Chondrocyte (in vitro differentiated cells): ENCODE measurements at regions not wholly inside any gene's neighbourhood (a gene's known extent, or its start where the extent isn't known, plus 50 kb on each side); places are given as distances from the start of the nearest gene placed in this dataset.

ENCODE experiments used
- DNase-seq: peaks from one replicate; pipeline ENCODE4 v3.0.0; 2021; ENCODE audit warnings: mixed read lengths, low spot score
- H3K27ac Mint-ChIP-seq: one replicate; pipeline ENCODE4 v1.8.0; 2021; ENCODE audit warnings: mild to moderate bottlenecking, moderate library complexity, mixed read lengths; ENCODE audit not compliant: unreplicated experiment
- H3K27me3 Mint-ChIP-seq: 2 replicates; pipeline ENCODE4 v1.8.0; 2021; ENCODE audit warnings: low read depth, mixed read lengths
- H3K36me3 Mint-ChIP-seq: 2 replicates; pipeline ENCODE4 v1.8.0; 2021; ENCODE audit warnings: low read depth, mixed read lengths
- H3K4me1 Mint-ChIP-seq: 2 replicates; pipeline ENCODE4 v1.8.0; 2021; ENCODE audit warnings: low read depth, mild to moderate bottlenecking, mixed read lengths
- H3K4me3 Mint-ChIP-seq: one replicate; pipeline ENCODE4 v1.8.0; 2021; ENCODE audit warnings: mild to moderate bottlenecking, moderate library complexity, mixed read lengths; ENCODE audit not compliant: unreplicated experiment
- H3K9me3 Mint-ChIP-seq: 2 replicates; pipeline ENCODE4 v1.8.0; 2021; ENCODE audit warnings: low read depth, mixed read lengths
- TF ChIP-seq, protein P1 (sequence below): fragments of 200-600 bp; sonication (generic); IDR thresholded peaks from 2 replicates; pipeline ENCODE4 v1.5.0; 2021; ENCODE audit warnings: antibody characterized with exemption, mild to moderate bottlenecking, moderate library complexity

DNA sequence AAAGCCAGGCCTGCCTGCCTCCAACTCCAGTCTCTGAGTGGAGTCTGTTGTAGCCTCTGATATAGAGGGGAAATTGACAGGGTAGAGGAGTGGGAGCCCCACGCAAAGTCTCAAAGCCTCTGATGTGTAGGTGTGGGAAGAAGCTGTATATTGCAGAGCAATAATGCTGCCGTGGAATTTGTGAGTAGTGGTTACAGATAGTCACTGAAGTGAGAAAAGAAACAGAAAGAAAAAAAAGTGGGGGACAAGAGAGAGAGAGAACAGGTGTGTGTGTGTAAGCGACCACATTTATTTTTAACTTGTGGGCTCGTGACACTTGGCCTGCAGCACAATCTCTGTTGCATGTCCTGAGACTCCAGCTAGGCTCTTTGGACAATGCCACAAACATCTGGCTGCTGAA lies 227.8 kb downstream of the NSG2 start:
- no peak overlapping the region for H3K27ac Mint-ChIP-seq
- no peaks in the 10 kb centered on the region for H3K36me3 Mint-ChIP-seq
- no peak for DNase-seq
- H3K4me1 Mint-ChIP-seq, result no peaks in the 10 kb centered on the region
- H3K27me3 Mint-ChIP-seq, result peaks cover 17% of the 10 kb centered on the region
- no peak overlapping the region for H3K4me3 Mint-ChIP-seq
- TF ChIP-seq, protein P1, sequence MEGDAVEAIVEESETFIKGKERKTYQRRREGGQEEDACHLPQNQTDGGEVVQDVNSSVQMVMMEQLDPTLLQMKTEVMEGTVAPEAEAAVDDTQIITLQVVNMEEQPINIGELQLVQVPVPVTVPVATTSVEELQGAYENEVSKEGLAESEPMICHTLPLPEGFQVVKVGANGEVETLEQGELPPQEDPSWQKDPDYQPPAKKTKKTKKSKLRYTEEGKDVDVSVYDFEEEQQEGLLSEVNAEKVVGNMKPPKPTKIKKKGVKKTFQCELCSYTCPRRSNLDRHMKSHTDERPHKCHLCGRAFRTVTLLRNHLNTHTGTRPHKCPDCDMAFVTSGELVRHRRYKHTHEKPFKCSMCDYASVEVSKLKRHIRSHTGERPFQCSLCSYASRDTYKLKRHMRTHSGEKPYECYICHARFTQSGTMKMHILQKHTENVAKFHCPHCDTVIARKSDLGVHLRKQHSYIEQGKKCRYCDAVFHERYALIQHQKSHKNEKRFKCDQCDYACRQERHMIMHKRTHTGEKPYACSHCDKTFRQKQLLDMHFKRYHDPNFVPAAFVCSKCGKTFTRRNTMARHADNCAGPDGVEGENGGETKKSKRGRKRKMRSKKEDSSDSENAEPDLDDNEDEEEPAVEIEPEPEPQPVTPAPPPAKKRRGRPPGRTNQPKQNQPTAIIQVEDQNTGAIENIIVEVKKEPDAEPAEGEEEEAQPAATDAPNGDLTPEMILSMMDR, result no peak
- peaks cover 10% of the 10 kb centered on the region for H3K9me3 Mint-ChIP-seq

DNA sequence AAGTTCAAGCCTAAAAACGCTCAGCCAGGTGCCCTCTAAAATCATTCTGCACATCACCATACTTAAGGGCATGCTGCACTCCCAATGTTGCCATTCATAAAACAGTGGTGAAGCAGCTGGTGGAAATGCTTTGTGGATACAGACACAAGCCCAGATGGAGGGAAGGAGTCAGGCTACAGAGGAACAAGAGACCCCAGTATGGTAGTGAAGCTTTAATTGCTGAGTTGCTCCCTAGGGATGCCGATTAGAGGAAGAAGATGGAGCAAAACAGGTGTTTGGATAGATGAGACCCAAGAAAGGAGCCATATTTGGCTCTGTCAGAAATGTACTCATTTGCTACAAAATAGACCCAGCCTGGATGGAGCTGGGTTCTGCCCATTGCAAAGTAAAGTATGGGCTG lies 230.5 kb downstream of the NSG2 start:
- no peak overlapping the region for H3K27ac Mint-ChIP-seq
- H3K4me1 Mint-ChIP-seq, result no peaks in the 10 kb centered on the region
- no peaks in the 10 kb centered on the region for H3K36me3 Mint-ChIP-seq
- H3K9me3 Mint-ChIP-seq, result peaks cover 3% of the 10 kb centered on the region
- H3K4me3 Mint-ChIP-seq, result no peak overlapping the region
- TF ChIP-seq, protein P1, result no peak
- DNase-seq, result no peak
- peaks cover 15% of the 10 kb centered on the region for H3K27me3 Mint-ChIP-seq

DNA sequence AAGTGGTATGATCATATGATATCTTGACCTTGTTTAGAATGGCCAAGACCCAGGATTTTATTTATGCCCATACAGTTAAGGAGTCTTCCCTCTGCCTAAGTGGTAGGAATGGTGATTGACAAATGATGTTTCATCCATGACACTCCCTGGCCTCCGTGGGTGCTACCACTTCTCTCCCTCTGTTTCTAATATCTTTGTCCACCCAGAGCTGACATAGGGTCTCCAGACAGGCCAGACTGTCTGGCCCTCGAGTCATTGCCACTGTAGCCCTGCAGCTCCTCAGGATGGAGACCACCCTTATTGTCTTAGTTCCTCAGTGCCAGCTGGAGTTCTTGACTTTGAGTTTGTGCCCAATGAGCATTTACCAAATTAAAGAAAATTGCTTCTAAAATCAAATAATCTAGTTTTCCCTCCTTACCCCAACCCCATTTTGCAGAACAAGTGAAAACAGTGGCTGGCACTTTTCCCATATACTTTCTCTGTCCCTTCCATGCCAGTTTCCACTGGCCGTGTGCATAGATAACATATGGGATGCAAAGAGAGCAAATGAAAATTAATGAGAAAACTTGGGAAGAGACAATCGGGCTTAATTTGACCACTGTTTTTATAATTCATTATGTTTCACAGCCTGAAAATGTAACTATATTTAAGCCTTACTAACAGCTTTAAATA lies 235.7 kb downstream of the NSG2 start:
- H3K4me3 Mint-ChIP-seq, result no peak overlapping the region
- H3K27me3 Mint-ChIP-seq, result peaks cover 35% of the 10 kb centered on the region
- H3K27ac Mint-ChIP-seq, result no peak overlapping the region
- no peak for DNase-seq
- H3K9me3 Mint-ChIP-seq, result no peaks in the 10 kb centered on the region
- no peaks in the 10 kb centered on the region for H3K4me1 Mint-ChIP-seq
- peaks cover 2% of the 10 kb centered on the region for H3K36me3 Mint-ChIP-seq
- TF ChIP-seq, protein P1, result no peak

DNA sequence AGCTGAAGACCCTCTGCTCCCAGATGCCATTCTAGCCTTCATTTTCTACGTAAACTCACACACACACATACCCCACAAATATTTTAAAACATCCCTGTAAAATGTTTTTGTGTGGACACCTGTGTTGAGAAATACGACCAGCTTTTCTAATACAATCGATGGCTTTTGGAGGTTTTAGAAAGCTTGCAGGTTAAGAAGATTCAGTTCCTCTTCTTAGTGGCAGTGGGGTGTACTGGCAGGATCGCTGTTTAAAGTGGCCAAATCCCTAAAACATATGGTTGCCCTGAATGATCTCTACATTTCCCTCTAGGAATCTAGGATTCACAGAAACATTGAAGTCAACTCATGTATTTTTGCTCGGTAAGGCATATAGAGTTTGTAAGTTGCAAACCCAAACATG lies 236.3 kb downstream of the NSG2 start:
- H3K4me3 Mint-ChIP-seq, result no peak overlapping the region
- H3K27me3 Mint-ChIP-seq, result peaks cover 42% of the 10 kb centered on the region
- no peaks in the 10 kb centered on the region for H3K4me1 Mint-ChIP-seq
- no peak overlapping the region for H3K27ac Mint-ChIP-seq
- DNase-seq, result no peak
- TF ChIP-seq, protein P1, result no peak
- H3K36me3 Mint-ChIP-seq, result peaks cover 2% of the 10 kb centered on the region
- H3K9me3 Mint-ChIP-seq, result no peaks in the 10 kb centered on the region

DNA sequence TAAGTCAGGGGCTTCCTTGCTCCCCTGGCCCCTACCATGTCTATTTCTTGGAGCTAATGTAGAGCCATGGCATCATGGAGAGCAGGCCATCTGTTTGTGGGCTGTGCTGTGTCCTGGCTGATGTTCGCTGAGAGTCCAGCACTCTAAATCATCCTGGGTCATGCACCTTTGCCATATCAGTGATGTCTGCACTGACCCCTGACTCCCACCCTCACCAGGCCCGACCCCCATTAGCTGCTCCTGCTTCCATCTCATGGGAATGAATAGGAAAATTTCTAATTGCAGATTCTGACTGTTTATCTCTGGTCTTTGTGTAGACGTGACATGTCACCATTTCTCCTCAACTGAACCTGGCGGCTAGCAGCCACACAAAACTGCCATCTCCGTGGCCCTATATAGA lies 236.9 kb downstream of the NSG2 start:
- Mint-ChIP-seq H3K27ac (no peak overlapping the region), H3K4me1 (no peaks in the 10 kb centered on the region), H3K36me3 (peaks cover 2% of the 10 kb centered on the region), H3K4me3 (no peak overlapping the region), H3K9me3 (no peaks in the 10 kb centered on the region), H3K27me3 (peaks cover 42% of the 10 kb centered on the region)
- no peak for DNase-seq
- TF ChIP-seq, protein P1, result no peak
